ENCODE measurements at regions not wholly inside any gene's neighbourhood (a gene's known extent, or its start where the extent isn't known, plus 50 kb on each side); places are given as distances from the start of the nearest gene placed in this dataset.
A peak's percentile ranks its signal among the peaks of the same experiment; 100 is the strongest.

DNA sequence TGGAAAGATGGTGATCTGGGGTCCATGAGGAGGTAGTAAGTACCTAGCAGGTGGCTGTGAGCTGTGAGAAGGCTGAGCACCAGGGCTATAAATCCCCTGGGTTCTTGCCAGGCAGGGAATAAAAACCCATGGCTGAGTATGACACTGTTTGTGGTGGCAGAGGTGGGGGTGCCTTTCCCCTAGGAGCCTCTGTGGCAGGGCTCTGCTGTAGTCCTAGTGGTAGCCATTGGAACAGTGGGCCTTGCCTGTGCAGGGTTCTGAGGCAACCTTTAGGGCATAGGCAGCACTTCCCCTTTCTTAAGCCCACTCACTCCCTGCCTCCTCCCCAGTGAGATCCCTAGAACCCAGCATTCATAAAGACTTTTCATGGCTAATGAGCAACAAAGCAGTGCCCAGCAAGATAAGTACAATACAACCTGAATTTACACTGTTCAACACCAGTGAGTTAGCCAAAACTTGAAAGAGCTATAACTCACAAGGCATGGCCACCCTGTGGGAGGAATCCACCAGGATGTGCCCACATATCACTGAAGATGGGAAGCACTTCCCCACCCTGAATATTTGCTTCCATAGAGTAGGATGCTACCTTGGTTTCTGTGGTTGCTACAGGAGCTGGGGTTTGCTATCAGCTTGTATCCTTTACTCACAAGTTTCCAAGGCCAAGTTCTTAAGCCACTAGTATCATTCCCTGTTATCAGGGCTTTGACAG lies 100.9 kb upstream of the NEUROD1 start:
- H3K9me3 ChIP-seq (replicated peaks; ENCODE audit: control insufficient read depth, insufficient read depth, low read length) = no peaks in the 10 kb centered on the region
- FAIRE-seq = no peak
- CTCF ChIA-PET = interaction anchor here (0.8 to 3.1 kb wide), 7 partner anchors 8 to 123 kb away, joined by 3 to 17 read pairs (median 6); no protein-coding TSS in a partner anchor

DNA sequence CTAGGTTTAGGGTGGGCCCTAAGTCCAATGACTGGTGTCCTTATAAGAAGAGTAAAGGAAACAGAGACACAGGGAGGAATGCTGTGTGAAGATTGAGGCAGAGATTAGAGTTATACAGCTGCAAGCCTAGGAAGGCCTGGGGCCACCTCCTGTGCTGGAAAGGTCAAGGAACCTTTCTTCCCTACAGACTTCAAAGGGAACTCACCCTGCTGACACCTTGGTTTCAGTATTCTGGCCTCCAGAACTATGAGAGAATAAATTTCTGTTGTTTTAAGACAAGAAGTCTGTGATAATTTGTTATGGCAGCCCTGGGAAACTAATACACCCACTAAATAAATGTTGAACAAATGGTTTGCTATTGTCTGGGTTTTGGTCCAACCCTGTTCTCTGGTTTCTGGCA lies 102.3 kb upstream of the NEUROD1 start:
- H3K4me3 ChIP-seq (replicated peaks in 1 of 3; ENCODE audit: insufficient read depth in 1 of 3, low read depth in 1 of 3, low read length in 3 of 3) = no peak overlapping the region
- dilution Hi-C loops (cut with MboI; ENCODE audit: extremely low pct_ligation_motif_present, low sequenced_read_pairs) (no loop called here), intact Hi-C loops (cut with micrococcal nuclease) (no loop called here)
- POLR2A ChIA-PET = no interaction called here
- H3K4me2 ChIP-seq (ENCODE audit: insufficient read depth, low read length) = no peak overlapping the region
- no peaks in the 10 kb centered on the region for H3K9me3 ChIP-seq (replicated peaks; ENCODE audit: control insufficient read depth, insufficient read depth, low read length)
- CTCF ChIA-PET = no interaction called here
- H3K9ac ChIP-seq (replicated peaks; ENCODE audit: extremely low read depth, insufficient read depth, low read length) = no peak overlapping the region
- H3K79me2 ChIP-seq (ENCODE audit: control insufficient read depth, insufficient read depth, low read length) = no peaks in the 10 kb centered on the region
- no peaks in the 10 kb centered on the region for H3K9me1 ChIP-seq (replicated peaks; ENCODE audit: control insufficient read depth, extremely low read depth, insufficient read depth, low read length)
- TF ChIP-seq MYC (IDR thresholded peaks at IDR 0.05; ENCODE audit: low read depth, low read length) (no peak), GATA2 (IDR thresholded peaks at IDR 0.05; ENCODE audit: insufficient read depth, insufficient read length, low read depth, low read length) (peak; percentile 26)
- no peaks in the 10 kb centered on the region for H4K20me1 ChIP-seq (replicated peaks; ENCODE audit: control insufficient read depth, extremely low read depth, insufficient read depth, low read length)
- H3K27ac ChIP-seq (ENCODE audit: insufficient read depth, low read depth, low read length) = no peak overlapping the region
- peaks cover 49% of the 10 kb centered on the region for H3K4me1 ChIP-seq (ENCODE audit: control insufficient read depth, extremely low read depth, insufficient read depth, low read length)
- no peak overlapping the region for H2AFZ ChIP-seq (ENCODE audit: low read depth, low read length)
- BruUV-seq (replicated peaks) = no TSS peak
- H3K27me3 ChIP-seq (ENCODE audit: control insufficient read depth in 2 of 2, insufficient read depth in 2 of 2, low read length in 2 of 2) = no peaks in the 10 kb centered on the region
- no peak for FAIRE-seq
- DNase-seq (ENCODE audit: low read depth, low spot score) = no peak
- H3K36me3 ChIP-seq (ENCODE audit: control insufficient read depth in 2 of 2, extremely low read depth in 1 of 2, insufficient read depth in 2 of 2, low read length in 2 of 2) = no peaks in the 10 kb centered on the region

More for the DNA sequence above, 100.9 kb upstream of the NEUROD1 start:
- no peak overlapping the region for H3K4me3 ChIP-seq (replicated peaks in 1 of 3; ENCODE audit: insufficient read depth in 1 of 3, low read depth in 1 of 3, low read length in 3 of 3)
- no peaks in the 10 kb centered on the region for H4K20me1 ChIP-seq (replicated peaks; ENCODE audit: control insufficient read depth, extremely low read depth, insufficient read depth, low read length)
- TF ChIP-seq JUN (IDR thresholded peaks at IDR 0.05; ENCODE audit: borderline replicate concordance, insufficient read depth, insufficient read length, low read depth) = no peak
- H3K27me3 ChIP-seq (ENCODE audit: control insufficient read depth in 2 of 2, insufficient read depth in 2 of 2, low read length in 2 of 2) = no peaks in the 10 kb centered on the region
- H3K36me3 ChIP-seq (ENCODE audit: control insufficient read depth in 2 of 2, extremely low read depth in 1 of 2, insufficient read depth in 2 of 2, low read length in 2 of 2) = no peaks in the 10 kb centered on the region
- dilution Hi-C loops (cut with MboI; ENCODE audit: extremely low pct_ligation_motif_present, low sequenced_read_pairs) = no loop called here
- H3K79me2 ChIP-seq (ENCODE audit: control insufficient read depth, insufficient read depth, low read length) = no peaks in the 10 kb centered on the region
- DNase-seq (ENCODE audit: low read depth, low spot score) = peak; percentile 34
- no peak overlapping the region for H3K27ac ChIP-seq (ENCODE audit: insufficient read depth, low read depth, low read length)
- peaks cover 54% of the 10 kb centered on the region for H3K4me1 ChIP-seq (ENCODE audit: control insufficient read depth, extremely low read depth, insufficient read depth, low read length)
- POLR2A ChIA-PET = interaction anchor here (0.8 kb wide), 1 partner anchor 9 kb away, joined by 3 read pairs; no protein-coding TSS in a partner anchor
- no TSS peak for BruUV-seq (replicated peaks)
- intact Hi-C loops (cut with micrococcal nuclease) = no loop called here
- H3K9ac ChIP-seq (replicated peaks; ENCODE audit: extremely low read depth, insufficient read depth, low read length) = no peak overlapping the region
- H3K4me2 ChIP-seq (ENCODE audit: insufficient read depth, low read length) = peak overlapping the region; percentile 12
- H2AFZ ChIP-seq (ENCODE audit: low read depth, low read length) = no peak overlapping the region
- H3K9me1 ChIP-seq (replicated peaks; ENCODE audit: control insufficient read depth, extremely low read depth, insufficient read depth, low read length) = no peaks in the 10 kb centered on the region

Data from endothelial cell of umbilical vein (primary cell).